ENCODE measurements at regions not wholly inside any gene's neighbourhood (a gene's known extent, or its start where the extent isn't known, plus 50 kb on each side); places are given as distances from the start of the nearest gene placed in this dataset.

DNA sequence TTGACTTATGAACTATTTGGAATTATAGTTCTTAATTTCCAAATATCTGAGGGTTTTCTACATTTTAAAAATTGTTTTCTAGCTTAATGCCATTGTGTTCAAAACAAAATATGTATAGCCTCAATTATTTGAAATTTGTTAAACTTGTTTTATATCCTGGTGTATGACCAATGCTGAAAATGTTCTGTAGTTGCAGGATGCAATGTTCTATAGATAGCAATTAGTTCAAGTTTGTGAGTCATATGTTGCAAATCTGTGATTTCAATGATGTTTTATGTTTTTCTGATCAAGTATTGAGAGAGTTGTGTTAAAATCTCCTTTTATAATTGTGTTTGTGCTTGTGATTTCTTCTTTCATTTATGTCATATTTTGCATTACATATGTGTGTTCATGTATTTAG is 517.5 kb downstream of the ADGRL2 start:
- no peak for DNase-seq

DNA sequence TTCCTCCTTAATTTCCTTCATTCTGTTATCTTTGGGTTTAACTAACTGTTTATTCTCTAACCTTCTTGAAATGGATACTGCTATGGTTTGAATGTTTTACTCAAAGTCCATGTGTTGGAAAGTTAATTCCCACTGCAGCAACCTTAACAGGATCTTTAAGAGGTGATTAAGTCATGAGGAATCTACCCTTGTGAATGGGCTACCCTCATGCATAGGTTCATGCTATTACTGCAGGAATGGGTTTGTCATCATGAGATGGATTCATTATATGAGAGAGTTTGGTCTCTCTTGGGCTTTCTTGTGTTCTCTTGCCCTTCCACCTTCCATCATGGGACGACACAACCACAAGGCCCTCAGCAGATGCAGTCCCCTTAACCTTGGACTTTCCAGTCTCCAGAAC is 516.9 kb downstream of the ADGRL2 start:
- no peak for DNase-seq

DNA sequence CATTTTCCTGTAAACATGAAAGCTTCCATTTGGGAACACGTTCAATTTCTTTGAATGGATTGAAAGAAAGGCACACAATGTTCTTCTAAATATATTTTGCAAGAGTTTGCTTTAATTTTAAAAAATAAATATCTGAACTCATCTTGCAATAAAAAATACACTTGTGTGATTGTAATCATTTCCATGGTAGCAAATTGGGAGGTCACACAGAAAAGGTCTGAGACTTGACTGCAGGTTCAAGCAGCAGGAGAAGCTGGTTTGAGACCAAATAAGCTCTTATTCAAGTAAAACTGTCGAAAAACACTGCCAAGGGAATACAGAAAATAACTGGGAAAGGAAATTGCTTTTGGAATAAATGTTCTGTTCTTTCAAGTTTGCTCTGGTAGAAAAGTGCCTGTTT is 498.9 kb downstream of the ADGRL2 start:
- DNase-seq: no peak

DNA sequence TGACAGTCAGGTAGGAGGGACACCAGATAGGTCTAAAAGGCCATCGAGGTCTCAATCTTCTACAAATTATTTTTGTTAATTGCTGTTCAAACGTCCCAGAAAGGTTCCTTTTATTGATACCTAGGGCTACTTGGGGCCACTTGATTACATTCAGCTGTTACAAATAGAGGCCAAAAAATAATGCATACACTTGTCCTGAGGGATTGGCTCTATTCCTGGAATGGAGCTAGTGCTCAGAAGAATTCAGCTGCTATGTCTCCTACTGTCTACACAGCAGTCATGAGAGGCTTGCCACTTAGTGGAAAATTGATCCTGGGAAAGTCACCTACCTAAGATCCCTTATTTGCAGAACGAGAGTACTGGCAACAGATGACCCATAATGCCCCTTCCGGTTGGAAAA is 498.3 kb downstream of the ADGRL2 start:
- DNase-seq: no peak

DNA sequence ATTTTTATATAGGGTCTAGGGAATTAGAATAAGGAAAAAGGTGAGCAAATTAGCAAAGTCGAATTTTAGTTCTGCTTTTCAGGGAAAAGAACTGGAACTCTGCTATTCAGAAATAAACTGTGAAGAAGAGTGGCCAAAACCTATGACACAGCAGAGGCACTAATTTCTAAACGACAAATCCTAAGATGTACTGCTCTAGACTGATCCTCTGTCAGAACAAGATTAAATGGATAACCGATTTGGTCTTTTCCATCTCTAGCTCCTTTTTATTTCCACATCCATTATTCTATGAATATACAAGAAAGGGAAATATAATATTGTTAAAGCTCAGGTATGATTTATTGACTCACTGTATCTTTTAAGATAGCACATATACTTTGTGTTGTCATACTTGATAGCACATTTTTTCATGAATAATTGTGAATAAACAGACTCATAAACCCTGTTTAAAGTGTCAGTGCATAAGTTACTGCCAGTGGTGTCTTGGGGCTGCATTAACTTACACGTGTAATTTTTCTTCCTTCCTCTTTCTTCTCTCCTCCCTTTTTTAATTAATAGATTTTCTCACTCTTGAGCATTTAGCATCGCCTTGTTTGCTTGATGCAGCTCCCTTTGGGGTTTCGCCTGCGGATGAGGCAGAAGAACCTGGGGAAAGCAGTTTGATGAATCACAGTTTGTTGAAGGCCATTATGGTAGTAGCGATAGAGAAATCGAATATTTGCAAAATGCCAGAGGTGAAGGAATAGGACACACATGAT is 496.6 kb downstream of the ADGRL2 start:
- DNase-seq: no peak

DNA sequence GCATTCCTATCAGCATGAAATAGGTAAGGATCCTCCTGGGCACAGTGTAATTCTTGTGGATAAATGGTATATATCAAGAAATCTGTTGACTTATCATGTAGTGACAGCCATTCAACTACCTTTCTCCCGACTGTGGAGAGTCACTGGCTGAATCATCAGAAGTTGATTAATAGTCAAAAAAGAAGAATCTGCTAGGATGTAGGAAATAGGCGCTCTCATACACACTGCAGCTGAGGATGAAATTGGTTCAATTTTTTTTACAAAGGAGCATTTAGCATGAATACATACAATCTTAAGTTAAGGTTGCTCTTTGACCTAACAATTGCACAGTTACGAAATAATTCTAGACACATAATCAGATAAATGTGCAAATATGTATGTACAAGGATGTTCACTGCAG is 486.8 kb downstream of the ADGRL2 start:
- DNase-seq: no peak

DNA sequence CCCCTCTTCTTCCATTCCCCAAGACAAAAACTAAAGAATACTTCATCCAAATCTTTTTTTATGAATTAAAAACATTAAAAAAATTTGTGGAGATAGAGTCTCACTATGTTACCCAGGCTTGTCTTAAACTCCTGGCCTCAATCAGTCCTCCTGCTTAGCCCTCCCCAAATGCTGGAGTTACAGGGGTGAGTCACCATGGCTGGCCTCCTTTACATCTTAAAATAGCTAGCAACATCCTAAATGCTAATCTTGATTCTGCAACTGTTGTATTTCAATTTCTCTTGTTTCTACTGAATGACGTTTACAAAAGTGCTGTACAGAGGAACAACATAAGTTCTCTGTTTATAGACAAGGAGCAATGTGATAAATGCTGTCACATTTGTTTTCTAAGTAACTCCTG is 483.5 kb downstream of the ADGRL2 start:
- DNase-seq: no peak

DNA sequence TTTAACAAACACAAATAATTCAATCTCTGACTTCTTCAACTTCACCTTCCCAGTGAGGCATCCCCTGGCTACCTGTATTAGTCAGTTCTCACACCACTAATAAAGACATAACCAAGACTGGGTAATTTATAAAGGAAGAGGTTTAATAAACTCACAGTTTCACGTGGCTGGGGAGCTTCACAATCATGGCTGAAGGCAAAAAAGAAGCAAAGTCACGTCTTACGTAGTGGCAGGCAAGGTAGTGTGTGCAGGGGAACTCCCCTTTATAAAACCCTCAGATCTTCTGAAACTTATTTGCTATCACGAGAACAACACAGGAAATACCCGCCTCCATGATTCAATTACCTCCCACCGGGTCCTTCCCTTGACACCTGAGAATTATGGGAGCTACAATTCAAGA is 478.5 kb downstream of the ADGRL2 start:
- DNase-seq: no peak

DNA sequence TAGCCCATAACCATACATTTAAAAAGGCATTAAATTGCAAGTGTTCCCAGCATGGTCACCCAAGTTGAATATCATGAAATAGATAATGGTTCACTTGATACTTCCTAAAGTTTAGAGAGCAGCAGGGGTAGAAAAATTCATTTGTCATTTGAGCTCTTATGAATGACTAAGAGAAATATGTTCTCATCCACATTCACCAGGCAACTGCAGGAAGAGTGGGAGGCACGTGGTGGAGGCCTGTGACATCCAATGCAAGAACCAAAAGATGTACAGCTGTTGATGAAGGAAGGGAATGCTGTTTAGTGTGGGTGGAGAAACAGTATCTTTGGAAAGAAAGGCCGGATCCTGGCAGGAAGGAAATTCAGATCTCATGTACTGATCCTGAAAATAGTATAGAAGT is 473.1 kb downstream of the ADGRL2 start:
- DNase-seq: no peak

DNA sequence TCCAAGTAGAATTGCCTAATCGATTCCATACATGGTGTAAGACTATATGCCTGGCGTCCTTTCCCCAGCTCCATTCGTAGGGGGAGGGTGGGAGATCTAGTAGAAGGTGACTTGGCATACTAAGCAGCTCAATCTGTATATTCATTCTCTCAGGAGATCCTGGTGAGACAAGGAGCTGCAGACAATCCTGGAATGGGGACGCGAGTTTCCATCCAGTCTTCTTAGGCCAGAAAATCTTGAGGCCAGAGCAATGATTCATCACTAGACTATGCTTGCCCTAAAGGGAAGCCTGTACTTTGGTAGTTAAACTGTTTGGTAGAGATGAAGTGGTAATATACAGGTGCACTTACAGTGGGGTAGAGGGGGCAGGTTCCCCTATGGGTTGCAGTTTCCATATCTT is 468.7 kb downstream of the ADGRL2 start:
- no peak for DNase-seq

DNA sequence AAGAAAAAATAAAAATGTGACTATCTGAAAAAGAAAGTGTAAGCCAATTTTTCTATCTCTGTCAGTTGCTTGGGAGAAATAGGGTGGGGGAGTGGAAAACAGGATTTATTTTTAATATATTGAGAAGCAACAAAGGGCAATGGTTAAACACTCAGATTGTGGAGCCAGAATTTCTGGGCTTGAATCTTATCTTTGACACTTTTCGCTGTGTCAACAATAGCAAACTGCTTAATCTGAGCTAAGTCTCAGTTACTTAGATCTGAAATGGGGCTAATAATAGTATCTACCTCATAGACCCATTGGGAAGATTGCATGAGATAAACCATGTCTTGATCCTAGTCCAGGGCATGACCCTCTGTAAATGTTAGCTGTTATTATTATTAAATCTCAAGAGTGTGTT is 468.1 kb downstream of the ADGRL2 start:
- DNase-seq: no peak

DNA sequence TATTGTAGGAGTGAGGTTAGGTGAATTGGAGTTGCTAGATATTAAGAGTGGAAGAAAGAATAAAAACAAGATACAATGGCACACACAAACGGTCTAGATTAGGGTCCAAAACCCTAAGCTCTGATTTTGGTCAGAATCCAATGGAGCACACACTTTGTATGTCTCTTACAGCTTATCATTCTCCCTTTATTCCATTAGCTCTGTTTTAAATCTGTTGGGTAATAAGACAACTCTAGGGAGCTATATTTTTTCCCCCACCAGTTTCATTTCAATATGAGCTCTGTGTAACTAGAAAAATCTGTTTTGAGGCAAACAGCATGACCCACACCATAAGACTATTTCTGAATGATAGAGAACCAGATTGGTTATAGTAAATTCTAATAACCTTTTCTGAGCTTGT is 465.6 kb downstream of the ADGRL2 start:
- DNase-seq: no peak

DNA sequence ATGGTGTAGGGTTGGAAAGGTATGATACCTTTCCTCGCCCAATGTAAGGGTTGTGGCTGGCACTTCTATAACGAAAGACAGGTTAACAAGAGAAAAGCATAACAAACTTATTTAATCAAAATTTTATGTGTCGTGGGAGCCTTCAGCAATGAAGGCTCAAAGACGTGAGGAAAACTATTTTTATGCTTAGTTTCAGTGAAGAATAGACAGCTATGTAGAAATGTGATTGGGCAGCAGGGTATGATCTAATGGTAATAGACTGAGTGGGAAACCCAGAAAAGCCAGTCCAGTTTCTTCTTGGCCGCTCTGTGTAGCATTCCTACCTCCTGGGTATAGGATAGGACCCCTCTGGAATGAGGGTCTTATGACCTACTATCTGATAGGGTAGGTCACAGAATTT is 464.7 kb downstream of the ADGRL2 start:
- no peak for DNase-seq

DNA sequence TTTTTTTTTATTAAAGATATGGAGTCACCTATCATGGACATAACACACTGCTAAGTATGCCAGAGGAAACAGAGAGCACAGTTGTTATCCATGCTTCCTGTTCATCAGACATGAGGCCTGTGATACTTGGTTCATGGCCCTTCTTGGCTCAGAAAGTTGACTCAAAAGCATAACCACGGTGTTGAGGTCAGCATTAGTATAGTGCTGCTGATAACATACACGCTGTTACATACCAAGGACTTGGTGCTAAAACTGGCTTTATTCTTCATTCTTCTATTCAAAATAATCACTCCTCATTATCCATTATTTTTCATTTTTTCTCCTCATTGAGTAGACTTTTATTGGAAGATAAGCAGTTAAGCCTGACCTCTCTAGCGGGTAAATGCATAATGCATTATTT is 464.1 kb downstream of the ADGRL2 start:
- no peak for DNase-seq

DNA sequence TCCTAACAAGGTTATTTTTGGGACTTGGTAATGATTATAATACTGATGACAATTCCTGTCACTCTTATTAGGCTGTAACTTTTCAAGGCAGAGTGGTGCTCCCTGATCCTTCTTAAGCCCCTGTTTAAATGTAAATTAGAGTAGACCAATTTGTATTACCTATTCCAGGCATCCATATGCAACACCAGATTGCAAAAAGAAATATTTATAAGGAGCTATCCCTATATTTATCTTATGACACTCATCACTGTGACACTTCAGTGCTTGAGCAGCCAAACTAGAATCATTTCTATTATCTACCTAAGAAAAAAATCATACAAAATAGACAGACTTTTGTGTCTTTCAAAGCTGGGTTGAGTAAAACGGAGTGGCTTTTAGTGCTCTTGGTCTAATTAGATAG is 462.7 kb downstream of the ADGRL2 start:
- DNase-seq: no peak

DNA sequence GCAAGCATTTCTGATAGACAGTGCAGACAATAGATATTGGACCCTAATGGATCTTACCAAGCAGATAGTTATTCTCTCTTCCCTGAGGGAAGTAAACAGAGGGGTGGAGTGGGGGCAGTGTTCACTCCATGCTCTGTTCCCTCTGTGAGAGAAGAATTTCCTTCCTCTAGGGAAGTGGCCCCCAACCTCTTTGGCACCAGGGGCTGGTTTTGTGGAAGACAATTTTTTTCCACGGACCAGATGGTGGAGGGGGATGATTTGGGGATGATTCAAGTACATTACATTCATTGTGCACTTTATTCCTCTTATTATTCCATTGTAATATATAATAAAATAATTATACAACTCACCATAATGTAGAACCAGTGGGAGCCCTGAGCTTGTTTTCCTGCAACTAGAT is 459.9 kb downstream of the ADGRL2 start:
- no peak for DNase-seq

DNA sequence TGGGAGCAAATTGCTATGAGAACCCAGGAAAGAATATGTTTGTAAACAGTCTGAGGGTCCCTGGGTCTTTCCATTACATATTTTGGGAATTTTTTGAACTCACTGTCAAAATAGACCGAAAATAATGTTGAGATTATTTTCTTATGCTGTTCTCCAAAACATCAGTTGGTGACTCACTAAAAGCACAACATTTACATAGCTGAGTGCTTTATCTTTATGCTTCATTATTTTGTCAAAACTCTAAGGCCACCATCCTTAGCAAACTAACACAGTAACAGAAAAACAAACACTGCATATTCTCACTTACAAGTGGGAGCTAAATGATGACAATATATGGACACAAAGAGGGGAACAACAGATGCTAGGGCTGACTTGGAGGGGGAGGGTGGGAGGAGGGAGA is 459.3 kb downstream of the ADGRL2 start:
- DNase-seq: no peak

DNA sequence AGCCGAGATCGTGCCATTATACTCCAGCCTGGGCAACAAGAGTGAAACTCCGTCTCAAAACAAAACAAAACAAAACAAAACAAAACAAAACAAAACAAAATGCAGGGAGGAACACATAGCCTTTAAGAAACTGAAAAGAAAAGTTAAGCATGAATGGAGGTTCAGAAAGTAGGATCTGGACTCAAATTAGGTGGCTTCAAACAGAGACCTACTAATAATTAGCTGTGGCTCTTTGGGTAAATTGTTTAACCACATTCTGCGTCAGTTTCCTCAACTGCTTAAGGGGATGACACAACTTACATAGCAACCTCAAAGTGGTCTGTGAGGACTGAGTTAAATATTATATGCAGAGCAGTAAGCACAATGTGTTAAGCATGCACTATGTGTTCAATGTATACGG is 458.2 kb downstream of the ADGRL2 start:
- no peak for DNase-seq

DNA sequence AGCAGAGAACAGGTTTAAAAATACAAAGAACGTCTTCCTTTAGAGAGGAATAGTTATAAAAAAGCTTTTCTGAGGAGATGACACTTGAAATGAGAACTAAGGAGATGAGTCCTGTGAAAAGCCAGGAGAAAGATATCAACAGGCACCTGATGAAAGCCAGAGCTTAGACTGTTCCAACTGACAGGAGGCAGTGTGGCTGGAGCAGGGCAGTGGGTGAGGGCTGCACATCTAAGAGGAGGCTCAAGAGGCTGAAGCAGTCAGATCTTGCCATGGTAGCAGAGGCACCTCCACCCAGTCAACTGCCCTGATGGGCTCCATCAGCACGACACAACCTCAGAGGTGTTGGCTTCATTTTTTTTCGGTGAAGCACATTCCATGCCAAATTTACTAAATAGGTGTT is 445.3 kb downstream of the ADGRL2 start:
- DNase-seq: no peak

DNA sequence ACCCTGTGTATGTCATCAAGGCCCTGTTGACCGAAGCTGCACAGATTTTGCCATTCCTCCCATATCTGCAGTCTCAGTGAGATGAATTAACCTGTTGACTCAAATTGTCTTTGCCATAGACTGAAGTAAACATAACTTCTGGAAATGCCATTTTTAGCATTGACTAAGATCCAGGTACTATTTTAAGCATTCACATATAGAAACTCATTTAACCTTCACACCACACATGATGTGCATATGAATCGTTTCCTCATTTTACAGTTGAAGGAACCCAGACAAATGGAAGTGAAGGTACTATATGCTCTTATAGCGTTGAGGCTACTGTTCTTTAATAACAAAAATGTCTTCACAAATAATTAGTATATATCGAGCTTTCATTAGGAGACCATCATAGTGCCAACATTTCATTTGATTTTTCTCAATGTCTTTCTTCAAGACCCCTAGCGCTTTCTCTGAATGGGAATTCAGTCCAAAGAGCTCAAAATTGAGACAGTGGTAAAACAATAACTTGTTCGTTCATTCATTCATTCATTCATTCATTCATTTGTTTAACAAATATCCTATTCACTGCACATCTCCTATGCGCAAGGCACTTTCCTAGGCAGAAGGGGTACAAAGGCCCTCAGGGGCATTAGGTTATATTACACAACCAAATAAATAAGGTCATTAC is 444.7 kb downstream of the ADGRL2 start:
- DNase-seq: no peak

DNA sequence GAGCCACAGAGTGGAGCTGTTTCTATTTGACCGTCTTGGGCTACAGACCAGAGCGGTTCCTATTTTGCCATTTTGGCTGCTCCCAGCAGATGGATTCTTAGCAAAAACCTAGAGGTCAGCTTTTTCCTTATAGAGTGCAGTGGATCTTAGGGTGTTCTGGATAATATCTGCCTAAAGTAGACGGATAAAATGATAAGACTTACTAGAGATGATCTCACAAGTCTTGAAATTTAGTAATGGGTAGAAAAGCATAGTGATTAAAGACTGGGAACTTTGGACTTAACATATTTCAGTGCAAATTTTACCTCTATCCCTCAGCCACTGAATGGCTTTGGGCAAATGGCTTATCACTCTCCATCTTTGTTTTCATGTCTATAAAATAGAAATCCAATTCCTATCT is 439.8 kb downstream of the ADGRL2 start:
- no peak for DNase-seq

DNA sequence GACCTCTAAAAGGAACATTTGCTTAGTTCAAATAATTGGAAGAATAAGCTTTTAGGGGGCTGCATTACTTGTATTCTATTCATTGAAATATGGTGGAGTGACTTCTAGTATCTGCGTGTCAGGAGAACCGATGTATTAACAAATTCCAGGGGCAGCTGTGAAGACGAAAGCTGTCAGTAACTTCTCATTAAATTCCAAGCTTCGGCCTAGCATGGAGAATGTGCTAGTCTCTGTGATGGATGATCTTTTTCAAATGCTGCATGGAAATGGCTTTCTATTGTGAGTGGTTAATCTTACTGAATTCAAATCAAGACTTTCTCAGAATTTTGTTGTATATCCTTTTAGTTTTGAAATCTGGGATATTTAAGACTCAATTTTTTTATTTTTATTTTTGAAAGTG is 429.9 kb downstream of the ADGRL2 start:
- DNase-seq: no peak

DNA sequence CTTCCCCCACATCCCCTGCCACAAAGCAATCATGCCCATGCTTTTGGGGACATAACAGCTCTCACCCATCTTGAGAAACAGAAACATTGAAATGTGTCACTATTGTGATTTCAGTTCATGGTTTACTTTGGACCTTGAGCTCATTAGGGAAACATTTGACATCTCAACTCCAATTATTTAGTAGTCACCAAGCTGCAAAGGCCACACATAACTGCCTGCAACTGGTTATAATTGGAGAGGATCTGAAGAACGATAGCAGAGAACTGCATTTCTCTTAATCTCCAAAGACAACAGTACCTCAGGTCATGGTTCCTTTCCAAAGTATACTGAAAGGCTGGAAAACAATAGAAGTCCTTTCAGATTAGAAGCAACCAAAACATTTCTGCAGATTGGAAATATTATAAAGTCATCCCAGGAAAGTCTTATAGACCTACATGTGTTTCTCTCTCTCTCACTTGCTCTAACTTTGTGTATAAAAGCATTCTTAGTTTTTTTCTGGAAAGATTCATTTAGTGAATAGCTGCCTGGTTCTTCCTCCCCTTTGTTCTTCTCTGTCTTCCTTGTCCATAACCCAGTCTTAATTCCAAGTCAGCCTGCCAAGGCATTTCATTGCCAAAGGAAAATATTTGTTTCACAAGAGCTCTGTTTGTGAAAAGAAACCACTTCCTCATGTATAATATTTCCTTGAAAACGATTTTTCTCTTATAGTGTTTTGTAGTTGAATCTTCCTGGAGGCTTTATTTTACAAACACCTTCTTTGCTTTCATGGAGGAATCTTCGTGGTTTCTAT is 426.8 kb downstream of the ADGRL2 start:
- no peak for DNase-seq

DNA sequence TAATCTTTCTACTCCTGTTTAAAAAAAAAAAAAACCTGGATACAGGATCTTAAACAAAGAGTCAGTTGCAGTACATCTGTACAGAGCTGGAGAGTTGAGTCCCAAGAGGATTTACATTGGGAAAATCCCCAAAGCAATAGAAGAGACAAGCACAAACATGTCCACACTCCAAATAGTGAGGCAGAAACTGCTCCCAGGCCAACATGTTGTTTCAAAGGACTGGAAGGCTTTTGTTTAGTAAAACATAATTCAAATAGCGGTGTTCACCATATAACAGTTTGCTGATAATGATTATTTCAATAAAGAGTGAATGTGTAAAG is 425.4 kb downstream of the ADGRL2 start:
- no peak for DNase-seq
